GM19043 (cell line): ENCODE measurements at regions not wholly inside any gene's neighbourhood (a gene's known extent, or its start where the extent isn't known, plus 50 kb on each side); places are given as distances from the start of the nearest gene placed in this dataset.
"Not testable (repeated sequence)": the region's sequence is repeated elsewhere in the genome, so short reads cannot be mapped to it uniquely, and the experiment has no call there.

Source experiments
- ATAC-seq: cut with Tn5 transposase; IDR thresholded peaks from one replicate; pipeline ENCODE4 v1.9.1; 2021; ENCODE audit warnings: low read depth; ENCODE audit not compliant: unreplicated experiment

DNA sequence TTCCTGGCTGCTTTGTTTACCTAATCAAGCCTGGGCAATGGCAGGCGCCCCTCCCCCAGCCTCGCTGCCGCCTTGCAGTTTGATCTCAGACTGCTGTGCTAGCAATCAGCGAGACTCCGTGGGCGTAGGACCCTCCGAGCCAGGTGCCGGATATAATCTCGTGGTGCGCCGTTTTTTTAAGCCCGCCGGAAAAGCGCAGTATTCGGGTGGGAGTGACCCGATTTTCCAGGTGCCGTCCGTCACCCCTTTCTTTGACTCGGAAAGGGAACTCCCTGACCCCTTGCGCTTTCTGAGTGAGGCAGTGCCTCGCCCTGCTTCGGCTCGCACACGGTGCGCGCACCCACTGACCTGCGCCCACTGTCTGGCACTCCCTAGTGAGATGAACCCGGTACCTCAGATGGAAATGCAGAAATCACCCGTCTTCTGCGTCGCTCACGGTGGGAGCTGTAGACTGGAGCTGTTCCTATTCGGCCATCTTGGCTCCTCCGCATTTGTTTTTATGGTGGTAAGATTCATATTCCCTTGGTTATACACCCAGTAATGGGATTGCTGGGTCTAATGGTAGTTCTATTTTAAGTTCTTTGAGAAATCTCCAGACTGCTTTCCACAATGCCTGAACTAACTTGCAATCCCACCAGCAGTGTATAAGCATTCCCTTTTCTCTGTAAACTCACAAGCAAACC is 652.1 kb upstream of the LRFN5 start:
- ATAC-seq: not testable (repeated sequence)

DNA sequence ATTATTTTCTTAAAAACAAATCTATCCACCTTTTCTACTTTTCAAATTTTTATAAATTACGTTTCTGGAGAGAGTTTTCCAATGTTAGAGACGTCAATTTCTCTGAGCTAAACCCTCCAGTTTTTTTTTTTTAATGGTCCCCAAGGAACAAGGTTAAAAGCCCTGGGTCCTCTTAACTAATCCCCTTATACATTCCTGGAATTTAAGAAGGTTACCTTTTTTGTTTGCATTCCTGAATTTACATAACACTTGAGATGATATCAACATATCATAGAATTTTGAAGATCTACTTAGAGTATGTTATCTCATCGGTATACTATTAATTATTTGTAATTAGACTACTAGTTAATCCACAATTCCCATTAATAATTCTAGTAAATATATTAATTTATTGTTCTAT is 662.2 kb upstream of the LRFN5 start:
- no peak for ATAC-seq

DNA sequence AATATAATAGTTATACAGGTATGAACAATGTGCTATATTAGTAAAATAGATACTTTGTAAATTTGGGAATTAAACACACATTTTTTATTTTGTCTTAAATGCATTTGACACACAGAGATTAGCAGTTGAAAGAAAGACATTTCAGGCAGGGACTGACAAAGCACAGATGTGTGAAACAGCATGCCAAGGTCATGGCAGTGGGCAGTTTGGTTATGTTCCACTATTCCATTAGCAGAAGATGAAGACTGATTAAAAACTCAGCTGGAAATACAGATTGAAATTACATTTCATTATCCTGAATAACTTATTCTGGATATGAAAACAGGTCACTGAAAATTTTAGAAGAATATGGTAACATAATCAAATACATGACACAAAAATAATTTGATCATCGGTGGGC is 669.8 kb upstream of the LRFN5 start:
- ATAC-seq: no peak

DNA sequence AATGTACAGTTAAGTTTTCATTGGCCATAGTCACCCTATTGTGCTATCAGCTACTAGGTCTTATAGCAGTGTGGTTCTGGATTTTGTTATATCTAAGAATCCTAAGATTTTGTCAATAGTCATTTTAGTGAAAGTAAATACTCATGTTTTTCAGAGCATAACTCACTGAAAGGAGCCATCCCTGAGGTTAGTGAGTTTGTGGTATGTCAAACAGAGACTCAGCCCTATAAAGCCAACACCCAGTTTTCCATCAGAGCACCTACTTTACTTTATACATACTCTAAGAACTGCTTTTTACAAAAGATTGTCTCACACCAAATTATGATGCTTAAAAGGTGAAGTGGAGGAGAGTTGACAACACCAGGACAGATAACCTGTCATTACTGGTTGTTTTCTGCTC is 686.3 kb upstream of the LRFN5 start:
- no peak for ATAC-seq

DNA sequence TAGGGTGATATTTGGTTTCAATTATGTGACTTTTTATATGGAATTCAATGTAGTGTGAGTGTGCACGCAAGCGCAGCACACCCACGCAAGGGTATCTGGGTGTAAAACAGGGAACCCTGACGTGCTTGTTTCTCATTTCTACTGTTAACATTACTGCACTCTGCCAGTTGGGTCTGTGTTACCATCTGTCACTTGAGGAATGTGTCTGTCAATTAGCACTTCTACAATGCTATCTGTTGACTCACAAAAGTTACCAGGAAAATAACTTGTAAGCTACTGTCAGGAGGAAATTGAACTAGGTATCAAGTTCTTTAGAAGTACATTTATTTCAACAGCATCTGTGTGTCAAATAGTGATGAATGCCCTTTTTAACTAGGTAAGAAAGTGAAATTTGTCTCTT is 695.5 kb upstream of the LRFN5 start:
- no peak for ATAC-seq

DNA sequence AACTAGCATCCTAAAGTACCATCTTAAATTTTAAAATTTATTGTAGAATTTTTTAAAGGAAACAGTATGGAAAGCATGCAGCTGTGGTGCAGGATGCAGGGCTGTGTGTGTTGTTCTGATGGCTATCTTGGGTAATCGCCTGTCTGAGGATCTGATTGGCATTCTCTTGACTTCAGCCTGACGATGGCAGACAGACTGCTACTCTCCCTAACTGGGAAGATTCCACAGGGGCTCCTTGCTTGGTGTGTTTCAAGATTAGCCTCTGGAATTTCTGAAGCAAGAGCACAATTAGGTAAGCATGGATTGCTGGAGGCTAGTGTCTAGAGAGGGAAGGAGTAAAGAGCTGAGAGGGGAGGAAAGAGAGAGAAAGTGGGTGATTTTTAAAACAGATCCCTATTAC is 696.8 kb upstream of the LRFN5 start:
- ATAC-seq: no peak

DNA sequence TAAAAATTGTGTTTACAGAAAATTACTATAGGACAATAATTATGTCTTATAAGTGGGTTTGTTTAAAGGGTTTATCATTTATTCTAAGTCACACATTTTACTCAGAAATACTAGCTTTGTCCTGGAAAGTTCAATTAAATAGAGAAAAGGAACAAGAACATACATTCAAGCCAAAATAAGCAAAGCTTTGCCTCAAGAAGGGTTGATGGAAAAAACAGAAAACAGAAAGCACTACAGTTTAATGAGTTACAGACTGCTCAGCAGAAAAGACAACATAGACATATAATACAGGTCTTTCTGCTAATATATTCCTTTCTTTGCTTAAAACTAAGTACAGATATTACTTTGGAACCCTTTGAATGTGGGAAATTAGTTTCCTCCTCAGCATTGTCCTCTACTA is 703.0 kb upstream of the LRFN5 start:
- no peak for ATAC-seq

DNA sequence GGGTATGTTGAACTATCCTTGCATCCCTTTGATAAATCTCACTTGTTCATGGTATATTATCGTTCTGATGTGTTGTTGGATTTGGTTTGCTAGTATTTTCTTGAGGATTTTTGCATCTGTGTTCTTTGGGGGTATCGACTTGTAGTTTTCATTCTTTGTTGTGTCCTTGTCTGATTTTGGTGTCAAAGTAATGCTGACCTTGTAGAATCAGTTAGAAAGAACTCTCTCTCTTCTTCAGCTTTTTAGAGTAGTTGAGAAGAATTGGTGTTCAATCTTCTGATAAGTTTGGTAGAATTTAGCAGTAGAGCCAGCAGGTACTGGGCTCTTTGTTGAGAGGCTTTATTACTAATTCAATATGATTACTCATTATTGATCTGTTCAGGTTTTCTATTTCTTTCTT is 707.2 kb upstream of the LRFN5 start:
- no peak for ATAC-seq

DNA sequence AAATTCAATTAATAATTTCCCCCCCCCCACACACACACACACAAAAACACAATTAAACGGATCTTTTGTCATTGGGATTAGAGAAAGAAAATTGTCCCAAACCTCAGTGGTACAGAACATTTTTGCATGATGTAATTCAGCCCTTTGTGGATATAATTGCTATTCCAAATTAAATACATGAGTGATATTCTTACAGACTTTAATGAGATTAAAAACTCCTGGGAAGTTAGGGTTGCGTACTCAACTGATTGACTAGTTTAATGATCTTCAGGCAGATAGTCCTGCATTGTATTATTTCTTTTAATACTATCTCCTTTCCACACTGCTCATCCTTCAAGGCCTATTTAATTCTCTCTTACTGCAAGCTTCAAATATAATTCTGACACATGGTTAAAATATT is 711.8 kb upstream of the LRFN5 start:
- no peak for ATAC-seq

DNA sequence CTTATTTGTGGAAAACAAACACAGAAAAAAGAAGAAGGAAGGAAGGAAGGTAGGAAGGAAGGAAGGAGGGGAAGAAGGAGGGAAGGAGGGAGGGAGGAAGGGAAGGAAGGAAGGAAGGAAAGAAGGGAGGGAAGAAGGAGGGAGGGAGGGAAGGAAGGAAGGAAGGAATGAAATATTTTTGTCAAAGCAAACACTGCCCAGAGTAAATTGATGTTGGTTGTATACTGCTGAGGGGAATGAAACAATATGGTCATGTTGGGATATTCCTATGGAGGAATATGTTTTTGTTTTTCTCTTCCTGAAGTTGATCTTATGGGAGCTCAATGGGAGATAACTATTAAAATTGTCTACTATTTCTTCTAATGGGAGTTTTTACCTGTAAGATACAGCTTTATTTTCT is 717.5 kb upstream of the LRFN5 start:
- no peak for ATAC-seq

DNA sequence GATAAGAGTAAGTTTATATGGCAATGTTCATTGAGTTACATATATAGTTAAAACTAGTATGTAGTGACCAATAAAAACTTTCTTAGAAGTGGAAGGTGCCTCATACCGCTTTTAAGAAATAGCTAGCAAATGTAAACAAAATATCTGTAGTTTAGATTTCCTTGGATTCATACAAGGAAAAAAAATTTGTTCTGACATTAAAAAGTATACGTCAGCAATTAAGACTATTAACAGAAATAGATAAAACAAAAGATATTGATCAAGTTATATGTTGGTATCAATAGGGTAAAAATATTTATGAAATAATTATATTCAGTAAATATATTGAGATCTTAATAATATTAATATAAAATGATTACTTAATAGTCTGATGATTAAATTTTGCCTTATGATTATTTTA is 718.8 kb upstream of the LRFN5 start:
- no peak for ATAC-seq

DNA sequence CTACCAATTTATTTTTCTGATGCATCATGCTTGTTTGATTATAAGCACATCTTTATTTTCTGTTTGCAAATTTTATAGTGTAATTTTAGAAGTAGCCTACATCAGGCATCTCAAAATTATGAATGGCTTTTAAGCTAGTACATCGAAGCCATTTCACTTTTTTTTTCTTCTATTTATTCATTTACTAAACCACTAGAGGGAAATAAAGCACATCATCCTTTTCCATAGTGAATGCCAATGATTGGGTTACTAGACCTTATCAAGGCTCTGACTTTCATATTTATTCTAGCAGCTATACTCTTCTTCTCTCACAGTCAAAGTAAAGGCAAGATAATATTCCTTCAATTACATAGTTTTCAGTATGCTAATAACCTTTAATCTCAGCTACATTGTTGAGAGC is 736.4 kb upstream of the LRFN5 start:
- no peak for ATAC-seq

DNA sequence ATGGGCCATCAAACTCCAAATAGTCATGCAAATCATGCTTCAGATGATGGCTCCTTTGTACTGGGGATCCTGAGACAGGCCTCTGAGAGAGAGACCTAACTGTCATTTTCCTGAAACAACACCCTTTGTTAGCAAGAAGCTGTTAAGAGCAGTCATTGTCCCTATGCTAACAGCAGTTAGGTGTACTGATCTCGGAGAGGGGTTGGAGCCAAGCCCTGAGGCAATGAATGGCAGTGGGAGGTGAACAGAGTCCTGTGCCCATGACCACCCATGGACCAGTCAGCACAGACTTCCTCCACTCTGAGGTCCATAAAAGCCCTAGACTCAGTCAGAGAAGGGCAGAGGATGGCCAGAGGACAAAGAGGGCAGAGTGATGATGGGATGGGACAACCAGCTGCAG is 747.6 kb upstream of the LRFN5 start:
- ATAC-seq: no peak

DNA sequence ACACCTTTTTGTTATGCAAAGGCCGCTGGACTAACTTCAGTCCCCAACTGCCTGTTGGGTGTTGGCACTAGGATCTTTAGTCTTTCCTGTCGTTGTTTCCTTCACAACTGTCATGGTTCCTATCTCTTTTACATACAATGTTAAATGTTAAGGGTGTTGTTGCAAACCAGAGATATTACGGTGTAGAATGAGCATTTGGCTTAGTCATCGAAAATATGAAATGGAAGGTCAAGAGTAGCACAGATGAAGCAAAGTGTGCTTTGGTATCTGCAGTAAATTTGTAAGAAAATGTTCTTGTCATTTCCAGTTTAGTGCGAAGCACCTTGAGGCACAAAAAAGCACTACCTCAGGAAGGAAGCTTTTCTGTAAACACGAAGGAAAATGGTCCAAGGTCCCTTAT is 751.3 kb upstream of the LRFN5 start:
- no peak for ATAC-seq

DNA sequence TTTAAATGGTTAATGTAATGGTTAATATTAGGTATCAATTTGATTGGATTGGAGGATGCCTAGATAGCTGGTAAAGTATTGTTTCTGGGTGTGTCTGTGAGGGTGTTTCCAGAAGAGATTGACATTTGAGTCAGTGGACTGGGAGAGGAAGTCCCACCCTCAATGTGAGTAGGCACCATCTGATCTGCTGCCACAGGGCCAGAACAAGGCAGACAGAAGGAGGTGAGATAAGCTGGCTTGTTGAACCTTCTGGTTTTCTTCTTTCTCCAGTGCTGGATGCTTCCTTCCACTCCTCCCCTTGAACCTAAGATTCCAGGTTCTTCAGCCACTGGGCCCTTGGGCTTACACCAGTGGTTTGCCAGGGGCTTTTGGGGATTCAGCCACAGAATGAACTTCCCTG is 756.5 kb upstream of the LRFN5 start:
- ATAC-seq: no peak

DNA sequence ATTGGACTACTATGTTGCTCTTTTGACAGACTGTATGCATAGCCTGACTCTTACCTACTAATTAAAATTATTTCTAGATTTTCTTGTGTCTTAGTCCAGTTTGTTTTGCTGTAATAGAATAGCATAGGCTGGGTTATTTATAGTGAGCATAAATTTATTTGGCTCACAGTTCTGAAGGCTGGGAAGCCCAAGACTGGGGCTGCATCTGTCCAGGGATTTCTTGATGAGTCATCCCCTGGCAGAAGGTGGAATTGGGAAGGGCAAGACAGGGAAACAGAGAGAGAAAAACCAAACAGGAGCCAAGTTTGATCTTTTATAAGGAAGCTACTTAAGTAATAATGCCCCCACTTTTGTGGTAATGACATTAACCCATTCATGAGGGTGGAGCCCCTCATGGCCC is 759.2 kb upstream of the LRFN5 start:
- ATAC-seq: no peak

DNA sequence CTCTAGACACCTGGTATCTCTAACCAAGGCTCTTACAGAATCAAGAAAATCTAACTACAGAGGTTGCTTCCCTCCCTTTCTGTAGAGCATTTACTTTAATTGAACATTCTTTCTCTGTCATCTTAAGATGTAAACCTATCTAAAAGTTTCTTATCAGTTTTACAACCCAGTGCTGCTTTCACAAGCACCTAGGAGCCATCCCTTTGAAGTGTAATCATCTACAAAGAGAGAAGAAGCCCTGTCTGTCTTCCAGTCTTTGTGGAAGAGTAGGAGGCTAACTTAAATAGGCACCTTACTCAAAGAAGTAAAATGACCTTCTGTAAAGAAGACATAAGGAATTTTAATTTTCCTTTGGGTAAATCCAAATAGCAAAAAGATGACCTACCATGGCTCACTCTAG is 763.9 kb upstream of the LRFN5 start:
- no peak for ATAC-seq

DNA sequence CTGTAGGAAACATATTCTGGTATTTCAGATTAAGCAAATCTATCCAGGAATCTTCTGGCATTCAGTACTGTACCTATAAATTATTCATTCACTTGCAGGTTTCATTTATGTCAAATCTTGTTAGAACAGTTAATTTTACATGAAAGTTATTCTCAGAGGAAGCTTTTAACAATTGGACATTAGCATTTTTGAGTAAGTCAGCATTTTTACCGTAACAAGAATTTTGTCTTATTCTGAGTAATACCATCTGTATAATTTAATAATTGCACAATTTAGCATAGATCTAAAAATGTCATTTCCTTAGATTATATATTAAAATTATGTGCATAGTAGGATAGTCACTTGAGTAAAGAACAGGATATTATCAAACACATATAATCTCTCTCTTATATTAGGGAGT is 764.8 kb upstream of the LRFN5 start:
- ATAC-seq: no peak

DNA sequence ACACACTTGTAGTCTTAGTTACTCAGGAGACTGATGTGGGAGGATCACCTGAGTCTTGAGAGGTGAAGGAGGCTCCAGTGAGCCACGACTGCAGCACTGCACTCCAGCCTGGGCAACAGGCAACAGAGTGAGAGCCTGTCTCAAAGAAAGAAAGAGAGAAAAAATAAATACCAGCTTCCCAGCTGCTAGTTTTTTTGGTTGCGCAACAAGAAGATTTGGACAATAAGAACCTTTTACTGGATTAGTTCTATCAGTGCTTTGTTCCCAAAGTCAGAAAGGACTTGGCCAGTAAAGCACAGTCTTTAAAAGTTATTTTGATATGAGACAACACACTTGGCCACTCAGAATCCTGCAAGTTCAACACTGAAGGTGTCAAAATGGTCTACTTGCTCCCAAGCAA is 768.1 kb upstream of the LRFN5 start:
- no peak for ATAC-seq

DNA sequence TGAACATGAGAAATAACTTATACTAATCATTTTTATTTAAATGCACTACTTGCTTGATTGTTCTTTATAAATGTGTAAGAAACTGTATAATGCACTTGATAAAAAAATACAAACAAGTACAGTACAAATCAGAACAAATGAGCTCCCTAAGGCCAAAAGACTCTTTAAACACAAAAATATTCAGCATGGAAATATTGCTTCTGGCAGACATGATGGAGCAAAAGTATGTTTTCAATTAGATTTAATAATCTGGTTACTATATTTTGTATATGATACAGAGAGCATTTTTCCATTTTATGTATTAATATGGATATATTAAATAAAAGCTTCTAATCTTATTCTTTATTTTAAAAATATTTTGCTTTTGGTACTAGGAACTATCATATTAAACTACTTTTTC is 800.2 kb upstream of the LRFN5 start:
- ATAC-seq: no peak

DNA sequence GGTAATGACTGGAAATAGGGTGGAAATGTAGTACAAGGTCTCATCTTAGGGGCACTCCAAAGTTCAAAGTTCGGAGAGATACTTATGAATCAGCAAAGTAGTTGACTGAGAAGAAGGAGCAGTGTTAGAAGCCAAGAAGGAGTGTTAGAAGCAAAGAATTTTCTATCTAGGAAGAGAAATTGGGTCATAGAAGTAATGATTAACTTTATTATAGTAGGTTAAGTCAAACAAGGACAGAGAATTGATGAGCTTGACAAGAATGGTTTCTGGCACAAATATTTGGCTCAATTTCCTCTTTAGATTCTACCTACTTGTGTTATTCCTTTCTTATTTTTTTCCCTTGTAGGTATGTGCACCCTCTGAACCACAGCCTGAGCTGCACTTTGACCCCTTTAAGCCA is 810.5 kb upstream of the LRFN5 start:
- no peak for ATAC-seq

DNA sequence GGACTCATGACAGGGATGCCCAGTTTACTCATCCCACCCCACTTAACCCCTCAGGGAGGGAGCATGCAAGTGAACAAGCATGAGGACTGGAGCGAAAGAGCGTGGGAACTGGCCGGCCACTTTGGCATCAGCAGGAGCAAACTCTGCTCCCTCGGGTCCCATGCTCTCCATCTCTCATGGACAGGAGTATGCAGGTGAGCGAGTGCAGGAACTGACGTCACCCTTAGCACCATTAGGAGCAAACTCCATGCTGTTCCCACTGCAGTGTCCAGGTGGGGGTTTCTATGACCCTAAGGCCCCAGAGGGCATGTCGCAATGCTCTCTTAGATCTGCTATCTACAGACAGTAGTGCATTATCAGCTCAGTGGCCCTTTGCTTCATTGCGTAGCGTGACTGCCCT is 821.8 kb upstream of the LRFN5 start:
- ATAC-seq: no peak

DNA sequence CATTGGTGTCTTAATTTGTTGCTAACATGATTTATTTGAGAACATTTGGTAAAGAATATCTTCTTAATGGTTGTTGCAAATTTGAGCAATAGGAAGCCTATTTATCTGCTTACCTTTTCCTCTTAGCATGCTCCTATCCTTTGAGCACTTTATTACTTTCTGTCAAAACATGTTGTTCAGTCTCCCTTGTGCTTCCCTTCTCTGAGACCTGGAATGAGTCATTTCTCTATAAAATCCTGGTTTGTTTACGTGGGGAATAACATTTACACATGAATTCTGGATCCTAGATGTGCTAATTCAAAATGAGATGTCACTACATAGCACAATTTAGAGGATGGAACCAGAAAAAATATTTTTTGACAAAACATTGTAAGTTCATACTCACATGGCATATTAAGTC is 844.0 kb upstream of the LRFN5 start:
- ATAC-seq: no peak
